LoVo (cell line): ENCODE measurements at regions not wholly inside any gene's neighbourhood (a gene's known extent, or its start where the extent isn't known, plus 50 kb on each side); places are given as distances from the start of the nearest gene placed in this dataset.
"Not testable (repeated sequence)": the region's sequence is repeated elsewhere in the genome, so short reads cannot be mapped to it uniquely, and the experiment has no call there.

Experiments
- DNase-seq: peaks from one replicate; pipeline ENCODE4 v3.0.0-alpha.2; 2016; ENCODE audit warnings: low spot score

DNA sequence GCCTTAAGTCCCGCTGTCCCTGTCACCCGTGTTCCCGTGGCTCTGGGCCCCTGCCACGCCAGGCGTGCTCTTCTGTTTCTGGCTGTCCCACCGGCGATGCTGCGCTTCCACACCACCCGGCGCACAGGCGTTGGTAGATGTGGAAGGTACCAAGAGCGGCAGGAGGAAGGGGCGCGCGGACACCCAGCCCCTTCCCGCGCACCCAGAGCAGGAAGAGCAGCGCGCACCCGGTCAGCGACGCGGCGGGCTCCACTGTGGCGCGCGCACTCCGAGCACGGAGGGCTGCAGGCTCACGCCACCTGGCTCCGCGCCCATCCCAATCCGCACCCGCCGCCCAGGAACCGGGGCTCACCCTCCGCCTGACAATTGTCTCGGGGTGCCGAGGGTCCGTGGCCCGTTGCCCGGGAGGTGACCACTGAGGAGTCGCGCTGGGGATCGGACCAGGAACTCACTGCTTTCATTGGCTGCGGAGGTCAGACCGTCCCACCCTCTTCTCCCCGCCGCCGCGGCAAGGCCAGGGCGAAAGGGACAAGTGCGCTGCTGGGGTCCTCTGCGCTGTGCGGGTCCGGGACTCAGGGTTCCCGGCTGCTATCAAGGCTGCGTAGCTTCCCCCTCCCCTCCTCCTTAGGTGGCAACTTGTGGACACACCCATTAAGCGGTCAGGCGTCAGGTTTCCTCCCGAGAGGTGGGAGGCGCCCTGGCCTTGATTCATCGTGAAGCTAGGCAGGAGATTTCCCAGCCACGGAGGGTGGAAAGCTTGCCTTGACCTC, 121.6 kb upstream of the ZNF92 start:
- DNase-seq = no peak

DNA sequence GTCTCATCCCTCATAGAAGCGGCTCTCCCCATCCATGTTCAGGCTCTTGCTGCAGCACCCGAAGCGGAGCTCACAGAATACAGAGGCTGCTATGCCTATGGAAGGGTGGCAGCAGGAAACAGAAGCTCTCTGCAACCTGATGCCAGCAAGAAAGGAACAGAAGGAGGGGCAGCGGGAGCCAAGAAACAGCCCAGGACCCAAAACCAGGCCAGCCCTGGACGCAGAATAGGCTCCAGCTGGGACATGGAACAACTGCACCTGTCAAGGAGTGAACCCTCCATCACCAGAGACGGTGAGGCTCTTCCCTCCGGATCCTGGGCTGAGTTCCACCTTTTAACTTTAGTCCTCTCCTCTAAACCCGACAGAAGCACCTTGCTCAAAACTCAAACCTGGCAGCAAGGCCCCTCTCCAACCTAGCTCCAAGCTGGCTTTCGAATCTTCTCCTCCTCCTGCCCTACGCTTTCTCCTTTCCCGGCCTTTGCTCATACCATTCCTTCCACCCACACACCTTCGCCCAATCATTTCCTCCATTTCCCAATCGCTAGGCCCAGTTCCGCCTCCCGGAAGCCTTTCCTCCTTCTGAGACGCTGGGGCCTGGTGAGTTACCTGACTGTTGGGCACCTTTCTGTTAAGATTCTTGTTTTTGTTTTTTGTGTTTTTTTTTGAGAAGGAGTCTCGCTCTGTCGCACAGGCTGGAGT, 122.8 kb upstream of the ZNF92 start:
- DNase-seq = no peak

DNA sequence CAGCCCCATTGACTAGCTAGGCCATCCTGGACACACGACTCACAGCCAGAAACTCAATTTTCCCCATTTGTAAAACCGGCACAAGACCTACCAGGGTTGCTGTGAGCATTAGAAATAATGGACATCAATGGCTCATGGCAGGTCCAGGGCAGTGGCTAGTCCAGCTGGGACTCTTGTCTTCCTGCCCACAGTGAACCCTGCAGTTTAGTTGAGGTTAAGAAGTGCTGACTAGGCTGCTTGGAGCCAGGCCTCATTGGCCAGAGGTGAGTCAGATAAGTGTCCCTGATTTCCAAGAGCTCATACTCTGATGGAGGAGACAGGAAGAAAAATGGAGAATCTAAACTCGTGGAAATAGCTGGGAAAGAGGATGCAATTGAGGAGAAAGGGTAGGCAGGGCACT, 123.4 kb upstream of the ZNF92 start:
- no peak for DNase-seq

DNA sequence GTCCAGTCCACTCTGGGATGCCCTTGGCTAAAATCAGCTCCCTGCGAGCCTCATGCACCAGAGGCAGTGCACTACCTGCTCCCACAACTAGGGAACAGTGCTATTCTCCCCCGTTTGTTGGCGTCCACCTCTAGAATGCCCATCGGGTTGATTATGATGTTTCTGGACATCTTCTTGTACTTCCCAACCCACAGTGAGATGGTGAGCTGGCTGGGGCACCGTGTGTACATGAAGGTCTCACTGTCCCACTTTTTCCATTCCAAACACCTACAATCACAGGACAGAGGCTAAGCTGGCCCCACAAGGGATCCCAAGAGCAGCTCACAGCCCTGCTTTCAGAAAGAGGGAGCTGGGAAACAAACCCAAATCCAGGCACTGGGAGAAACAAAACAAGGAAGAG, 126.2 kb upstream of the ZNF92 start:
- DNase-seq = no peak

GRCh38 chr7:65239707-65240352, 133.8 kb upstream of the ZNF92 start:
- DNase-seq = no peak

DNA sequence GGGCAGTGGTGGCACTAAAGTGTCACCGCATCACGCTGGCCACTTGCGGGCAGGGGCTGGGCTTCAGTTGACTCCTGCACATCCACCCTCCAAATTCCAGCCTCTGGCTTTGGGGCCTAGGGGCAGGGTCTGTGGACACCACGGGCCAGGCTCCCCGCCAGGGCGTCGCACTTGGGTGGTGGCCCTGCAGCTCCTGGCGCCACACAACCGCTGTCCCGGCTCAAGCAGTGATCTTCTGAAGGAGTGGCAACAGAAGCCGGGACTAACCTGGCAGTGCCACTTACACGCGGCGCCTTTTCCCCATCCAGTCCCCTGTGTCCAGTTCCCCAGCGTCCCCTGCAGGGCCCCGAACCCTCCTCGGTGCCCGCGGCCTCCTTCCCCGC, 134.3 kb upstream of the ZNF92 start:
- no peak for DNase-seq

- no peak for DNase-seq
These were observed 134.9 kb upstream of the ZNF92 start for GRCh38 chr7:65238785-65239184.

- DNase-seq = no peak
These were observed 138.1 kb upstream of the ZNF92 start for GRCh38 chr7:65235586-65235985.

DNA sequence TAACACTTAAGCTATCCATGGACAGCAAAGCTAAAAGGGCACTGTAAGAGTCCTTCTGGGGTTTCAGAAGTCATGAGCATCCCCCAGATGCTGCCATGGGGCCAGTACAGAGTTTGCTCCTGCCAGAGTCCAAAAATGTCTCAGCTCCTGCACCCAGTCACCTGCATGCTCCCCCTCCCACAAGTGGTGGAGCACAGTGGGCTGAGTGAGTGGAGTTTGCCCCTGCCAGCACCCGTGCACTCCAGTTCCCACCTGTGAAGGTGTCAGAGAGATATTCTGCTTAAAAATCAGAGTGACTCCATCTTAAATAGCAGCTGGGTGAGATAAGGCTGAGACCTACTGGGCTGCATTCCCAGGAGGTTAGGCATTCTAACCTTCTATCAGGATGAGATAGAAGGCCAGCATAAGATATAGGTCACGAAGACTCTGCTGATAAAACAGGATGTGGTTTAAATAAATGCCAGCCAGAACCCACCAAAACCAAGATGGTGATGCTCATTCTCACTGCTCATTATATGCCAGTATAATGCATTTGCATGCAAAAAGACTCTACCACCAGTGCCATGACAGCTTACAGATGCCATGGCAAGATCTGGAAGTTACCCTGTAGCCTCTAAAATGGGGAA, 140.1 kb upstream of the ZNF92 start:
- DNase-seq = no peak

GRCh38 chr7:65230231-65230630, 143.4 kb upstream of the ZNF92 start:
- DNase-seq = no peak

GRCh38 chr7:65225422-65226006, 148.1 kb upstream of the ZNF92 start:
- no peak for DNase-seq

- DNase-seq = no peak
These were observed 151.0 kb upstream of the ZNF92 start for GRCh38 chr7:65222655-65223054.

DNA sequence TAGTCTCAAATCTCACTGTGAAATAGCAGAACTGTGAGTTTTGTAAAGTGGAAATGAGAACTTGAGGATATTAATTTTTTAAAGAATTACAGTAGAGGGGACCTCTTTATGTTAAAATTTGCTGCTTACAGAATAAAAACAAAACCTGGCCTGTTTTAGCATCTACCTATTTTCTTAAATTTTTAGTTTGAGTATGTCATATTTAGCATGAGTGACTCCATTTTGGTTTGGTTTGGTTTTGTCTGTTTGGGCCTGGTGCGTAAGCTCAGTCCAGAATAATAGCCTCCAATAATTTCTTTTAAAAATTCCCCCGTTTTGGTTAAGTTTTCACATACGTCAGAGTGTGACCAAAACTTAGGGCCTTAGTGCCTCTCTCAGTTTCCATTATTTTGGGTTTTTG, 152.0 kb upstream of the ZNF92 start:
- DNase-seq = no peak

GRCh38 chr7:65219623-65220022, 154.0 kb upstream of the ZNF92 start:
- no peak for DNase-seq

DNA sequence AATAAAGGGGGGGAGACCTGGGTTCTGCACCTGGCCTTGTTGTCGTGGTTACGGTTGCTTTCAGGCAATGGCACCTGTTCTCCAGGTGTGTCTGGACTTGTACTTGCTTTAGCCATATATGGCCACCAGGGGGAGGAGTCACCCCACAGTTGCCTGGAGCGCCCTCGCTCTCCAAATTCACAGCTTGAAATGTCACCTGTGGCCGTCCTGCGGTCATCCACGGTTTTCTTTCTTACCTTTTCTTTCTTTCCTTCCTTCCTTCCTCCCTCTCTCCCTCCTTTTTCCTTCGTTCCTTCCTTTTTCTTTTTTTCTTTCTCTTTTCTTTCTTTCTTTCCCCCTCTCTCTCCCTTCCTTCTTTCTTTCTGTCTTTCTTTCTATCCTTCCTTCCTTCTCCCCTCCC, 157.2 kb upstream of the ZNF92 start:
- peak; percentile 90 for DNase-seq

GRCh38 chr7:65213260-65213659, 160.4 kb upstream of the ZNF92 start:
- not testable (repeated sequence) for DNase-seq

DNA sequence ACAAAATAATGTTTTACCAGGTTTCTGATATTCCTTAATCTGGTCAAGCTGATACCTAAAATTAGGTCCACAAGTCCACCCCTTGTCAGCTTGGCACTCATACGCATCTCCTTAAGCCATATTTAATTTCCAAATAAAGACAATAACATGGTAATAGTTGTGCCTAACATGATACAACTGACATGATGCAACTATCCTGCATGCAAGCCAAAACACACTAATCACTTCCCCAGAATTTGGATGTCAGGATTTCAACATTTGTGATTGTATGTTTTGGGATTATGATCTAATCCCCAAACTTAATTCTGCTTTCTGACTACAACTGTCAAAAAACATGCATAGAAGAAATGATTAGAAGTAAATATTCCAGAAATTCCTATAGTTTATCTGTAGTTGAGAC, 174.4 kb upstream of the ZNF92 start:
- DNase-seq = not testable (repeated sequence)

GRCh38 chr7:65193334-65194058, 180.2 kb upstream of the ZNF92 start:
- not testable (repeated sequence) for DNase-seq

DNA sequence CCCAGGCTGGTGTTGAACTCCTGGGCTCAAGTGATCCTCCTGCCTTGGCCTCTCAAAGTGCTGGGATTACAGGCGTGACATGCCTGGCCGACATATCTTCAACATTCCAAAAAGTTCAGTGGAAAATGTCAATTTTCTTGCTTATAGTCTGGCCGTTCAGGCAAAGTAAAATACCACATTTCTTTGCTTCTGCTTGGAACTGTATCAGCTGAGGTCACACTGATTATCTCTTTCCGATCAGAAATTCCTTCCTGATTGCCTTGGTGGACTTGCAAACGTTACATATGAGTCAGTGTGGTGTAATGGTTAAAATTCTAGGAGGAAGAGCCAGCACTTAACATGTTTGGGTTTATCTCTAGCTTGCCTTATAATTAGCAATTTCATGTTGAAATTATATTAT, 170.6 kb upstream of the ERV3-1 start:
- DNase-seq = not testable (repeated sequence)

DNA sequence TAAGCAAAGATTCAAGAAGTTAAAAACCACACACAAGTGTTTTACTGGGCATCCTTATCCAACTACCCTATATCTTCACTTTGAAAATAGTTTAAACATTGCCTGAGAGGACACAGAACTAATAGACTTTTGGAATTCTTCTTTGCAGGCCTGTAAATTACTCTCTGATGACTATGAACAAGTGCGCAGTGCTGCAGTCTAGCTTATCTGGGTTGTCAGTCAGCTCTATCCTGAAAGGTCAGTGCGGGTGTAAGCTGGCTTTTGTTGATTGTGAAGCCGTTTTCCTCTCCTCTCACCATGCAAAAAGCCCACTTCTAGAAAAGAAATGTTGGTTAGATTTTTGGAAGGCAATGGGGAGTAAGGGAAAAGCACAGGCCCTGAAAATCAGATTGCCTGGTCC, 143.6 kb upstream of the ERV3-1 start:
- not testable (repeated sequence) for DNase-seq

DNA sequence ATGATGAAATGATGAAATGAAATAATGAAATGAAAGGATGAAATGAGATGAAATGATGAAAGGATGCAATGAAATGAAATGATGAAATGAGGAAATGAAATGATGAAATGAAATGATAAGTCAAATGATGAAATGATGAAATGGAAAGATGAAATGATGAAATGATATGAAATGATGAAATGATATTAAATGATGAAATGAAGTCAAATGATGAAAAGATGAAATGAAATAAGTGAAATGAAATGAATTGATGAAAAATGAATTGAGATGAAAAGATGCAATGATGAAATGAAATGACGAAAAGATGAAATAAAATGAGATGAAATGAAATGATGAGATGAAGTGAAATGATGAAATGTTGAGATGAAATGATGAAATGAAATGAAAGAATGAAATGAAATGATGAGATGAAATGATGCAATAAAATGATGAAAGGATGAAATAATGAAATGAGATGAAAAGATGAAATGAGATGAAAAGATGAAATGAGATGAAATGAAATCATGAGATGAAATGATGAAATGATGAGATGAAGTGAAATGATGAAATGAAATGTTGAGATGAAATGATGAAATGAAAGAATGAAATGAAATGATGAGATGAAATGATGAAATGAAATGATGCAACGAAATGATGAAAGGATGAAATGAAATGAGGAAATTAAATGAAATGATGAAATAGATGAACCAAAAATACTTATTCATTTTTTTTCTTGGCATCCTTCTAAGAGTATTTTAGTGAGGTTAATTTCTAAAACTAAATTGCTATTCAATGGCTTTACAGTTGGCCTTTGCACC, 139.8 kb upstream of the ERV3-1 start:
- not testable (repeated sequence) for DNase-seq
